Activated T-helper 17 cell treated with anti-CD3 and anti-CD28 coated beads, Interleukin-2, amount 50 U/mL, for 72 hours (primary cell): ENCODE measurements at regions not wholly inside any gene's neighbourhood (a gene's known extent, or its start where the extent isn't known, plus 50 kb on each side); places are given as distances from the start of the nearest gene placed in this dataset.
"Not testable (repeated sequence)": the region's sequence is repeated elsewhere in the genome, so short reads cannot be mapped to it uniquely, and the experiment has no call there.

Source experiments
- ATAC-seq: fragments of 150-1000 bp; cut with Tn5 transposase; replicated peaks from 2 replicates; pipeline ENCODE4 v1.10.0; 2021; ENCODE audit warnings: mild to moderate bottlenecking, moderate library complexity
- H3K27ac Mint-ChIP-seq: one replicate; pipeline ENCODE4 v1.8.0; 2022; ENCODE audit warnings: mixed read lengths
- H3K27me3 Mint-ChIP-seq: one replicate; pipeline ENCODE4 v1.8.0; 2022; ENCODE audit warnings: mixed read lengths
- H3K36me3 Mint-ChIP-seq: one replicate; pipeline ENCODE4 v1.8.0; 2022; ENCODE audit warnings: low read depth, mild to moderate bottlenecking, mixed read lengths
- H3K4me1 Mint-ChIP-seq: one replicate; pipeline ENCODE4 v1.8.0; 2022; ENCODE audit warnings: mixed read lengths
- H3K4me3 Mint-ChIP-seq: one replicate; pipeline ENCODE4 v1.8.0; 2022; ENCODE audit warnings: mild to moderate bottlenecking, mixed read lengths
- H3K9me3 Mint-ChIP-seq: one replicate; pipeline ENCODE4 v1.8.0; 2022; ENCODE audit warnings: mixed read lengths

- H3K27me3 Mint-ChIP-seq: no peaks in the 10 kb centered on the region
- H3K36me3 Mint-ChIP-seq: no peaks in the 10 kb centered on the region
- no peak overlapping the region for H3K4me3 Mint-ChIP-seq
- H3K9me3 Mint-ChIP-seq: no peaks in the 10 kb centered on the region
- no peaks in the 10 kb centered on the region for H3K4me1 Mint-ChIP-seq
- H3K27ac Mint-ChIP-seq: no peak overlapping the region
- no peak for ATAC-seq
Observed at GRCh38 chr6:113004470-113005270, 657.5 kb downstream of the RFPL4B start.

GRCh38 chr6:113006494-113006893 is 659.4 kb downstream of the RFPL4B start:
- no peak overlapping the region for H3K4me3 Mint-ChIP-seq
- no peaks in the 10 kb centered on the region for H3K36me3 Mint-ChIP-seq
- H3K27me3 Mint-ChIP-seq: no peaks in the 10 kb centered on the region
- no peak overlapping the region for H3K27ac Mint-ChIP-seq
- H3K9me3 Mint-ChIP-seq: no peaks in the 10 kb centered on the region
- no peak for ATAC-seq
- H3K4me1 Mint-ChIP-seq: no peaks in the 10 kb centered on the region

DNA sequence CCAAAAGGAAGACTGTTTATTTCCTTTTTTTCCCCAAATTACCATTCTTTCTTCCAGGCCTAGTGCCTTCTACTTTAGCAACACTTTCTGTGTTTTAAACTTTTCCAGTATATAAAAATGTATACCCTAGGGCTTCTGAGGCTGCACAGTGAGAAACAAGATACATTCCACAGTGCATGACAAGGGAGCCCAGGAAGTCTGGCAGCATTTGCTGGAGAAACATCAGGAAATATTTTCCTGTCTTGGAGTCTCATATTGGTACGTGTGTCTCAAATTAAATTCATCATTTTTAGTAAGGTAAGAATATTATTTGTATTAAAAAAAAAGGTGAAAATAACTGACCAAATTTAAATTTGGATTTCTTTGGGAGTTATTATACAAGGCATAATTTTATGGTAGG is 662.6 kb downstream of the RFPL4B start:
- Mint-ChIP-seq H3K4me3 (no peak overlapping the region), H3K27ac (no peak overlapping the region), H3K27me3 (no peaks in the 10 kb centered on the region), H3K4me1 (no peaks in the 10 kb centered on the region), H3K36me3 (no peaks in the 10 kb centered on the region), H3K9me3 (no peaks in the 10 kb centered on the region)
- no peak for ATAC-seq

DNA sequence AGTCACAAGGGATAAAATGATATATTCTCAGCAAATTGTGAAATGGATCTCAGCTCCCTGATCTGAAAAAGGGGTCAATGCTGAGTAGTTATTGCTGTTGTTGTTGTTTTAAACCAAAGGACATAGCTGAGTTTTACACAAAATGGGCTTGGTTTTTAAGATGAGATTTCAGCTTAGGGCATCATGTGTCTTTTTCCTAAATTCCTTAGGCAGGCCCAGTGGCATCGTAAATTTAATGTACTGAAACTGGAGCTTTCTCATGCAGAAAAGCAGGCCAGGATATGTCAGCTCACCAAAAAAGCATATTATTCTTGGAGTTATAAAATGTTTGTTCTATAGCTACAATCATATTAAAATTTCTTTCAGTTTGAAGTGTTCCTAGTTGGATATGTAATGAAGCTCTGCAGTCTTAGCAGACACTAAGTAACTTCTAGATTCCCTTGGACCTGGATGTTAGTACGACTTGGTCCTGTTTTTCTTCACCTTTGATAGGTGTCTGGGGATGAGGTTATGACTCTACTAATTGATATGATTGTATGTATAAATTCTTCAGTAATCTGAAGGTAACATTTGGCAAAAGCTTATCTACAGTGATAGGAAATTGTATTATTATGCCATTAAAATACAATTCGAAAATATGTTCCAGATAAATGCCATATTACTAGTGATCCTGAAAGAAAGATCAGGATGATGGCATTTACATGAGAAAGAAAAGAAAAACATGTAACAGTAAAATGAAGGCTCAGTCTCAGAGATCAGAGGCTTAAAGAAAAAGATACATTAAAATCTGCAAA is 663.3 kb downstream of the RFPL4B start:
- no peaks in the 10 kb centered on the region for H3K27me3 Mint-ChIP-seq
- ATAC-seq: no peak
- no peaks in the 10 kb centered on the region for H3K4me1 Mint-ChIP-seq
- no peaks in the 10 kb centered on the region for H3K36me3 Mint-ChIP-seq
- no peaks in the 10 kb centered on the region for H3K9me3 Mint-ChIP-seq
- no peak overlapping the region for H3K27ac Mint-ChIP-seq
- H3K4me3 Mint-ChIP-seq: no peak overlapping the region

DNA sequence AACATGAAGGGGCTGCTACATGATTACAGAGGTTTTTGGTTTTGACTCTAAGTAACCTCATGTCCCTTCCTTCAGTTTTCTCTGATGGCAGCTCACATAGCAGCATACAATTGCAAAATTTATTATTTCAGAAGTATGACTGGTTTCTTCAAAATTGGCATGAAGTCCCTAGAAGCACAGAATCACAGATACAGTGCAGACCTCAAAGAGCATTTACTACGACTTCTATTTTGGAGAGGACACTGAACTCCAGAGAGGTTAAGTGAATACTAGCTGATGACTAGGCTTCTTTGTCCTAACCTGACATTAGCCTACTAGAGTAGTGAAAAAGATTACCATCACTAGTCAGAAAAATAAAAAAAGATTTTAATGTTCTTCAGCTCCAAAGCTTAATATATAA is 664.3 kb downstream of the RFPL4B start:
- Mint-ChIP-seq H3K9me3 (no peaks in the 10 kb centered on the region), H3K36me3 (no peaks in the 10 kb centered on the region), H3K27me3 (no peaks in the 10 kb centered on the region), H3K4me1 (no peaks in the 10 kb centered on the region), H3K27ac (no peak overlapping the region), H3K4me3 (no peak overlapping the region)
- ATAC-seq: no peak

- no peak for ATAC-seq
- no peaks in the 10 kb centered on the region for H3K4me1 Mint-ChIP-seq
- no peak overlapping the region for H3K27ac Mint-ChIP-seq
- no peaks in the 10 kb centered on the region for H3K36me3 Mint-ChIP-seq
- H3K27me3 Mint-ChIP-seq: no peaks in the 10 kb centered on the region
- H3K4me3 Mint-ChIP-seq: no peak overlapping the region
- H3K9me3 Mint-ChIP-seq: no peaks in the 10 kb centered on the region
Observed at GRCh38 chr6:113011801-113012200, 664.7 kb downstream of the RFPL4B start.

GRCh38 chr6:113015249-113015648 is 668.1 kb downstream of the RFPL4B start:
- ATAC-seq: no peak

DNA sequence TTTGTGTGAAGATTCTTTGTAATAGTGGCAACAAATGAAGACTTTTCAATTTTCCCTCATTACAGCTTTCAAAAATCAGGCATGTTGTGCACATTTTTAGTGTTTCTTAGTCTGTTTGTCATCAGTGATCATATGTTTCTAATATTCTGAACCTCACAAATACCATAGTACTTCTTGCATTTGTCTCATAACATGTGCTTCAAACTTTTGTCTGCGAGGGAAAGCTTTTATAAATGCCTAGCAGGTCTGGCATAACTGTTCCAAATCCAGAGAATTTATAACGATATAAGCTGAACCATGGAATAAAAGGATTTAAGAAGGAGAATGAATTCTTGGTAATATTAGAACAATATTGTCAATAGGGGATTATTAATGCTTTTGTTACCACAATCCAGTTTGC is 670.2 kb downstream of the RFPL4B start:
- H3K36me3 Mint-ChIP-seq: no peaks in the 10 kb centered on the region
- H3K9me3 Mint-ChIP-seq: no peaks in the 10 kb centered on the region
- H3K27ac Mint-ChIP-seq: no peak overlapping the region
- no peak for ATAC-seq
- H3K4me3 Mint-ChIP-seq: no peak overlapping the region
- H3K4me1 Mint-ChIP-seq: no peaks in the 10 kb centered on the region
- H3K27me3 Mint-ChIP-seq: no peaks in the 10 kb centered on the region

More at GRCh38 chr6:113015249-113015648, 668.1 kb downstream of the RFPL4B start:
- H3K4me1 Mint-ChIP-seq: no peaks in the 10 kb centered on the region
- H3K27ac Mint-ChIP-seq: no peak overlapping the region
- no peaks in the 10 kb centered on the region for H3K9me3 Mint-ChIP-seq
- H3K27me3 Mint-ChIP-seq: no peaks in the 10 kb centered on the region
- no peaks in the 10 kb centered on the region for H3K36me3 Mint-ChIP-seq
- H3K4me3 Mint-ChIP-seq: no peak overlapping the region

GRCh38 chr6:113018351-113019151 is 671.4 kb downstream of the RFPL4B start:
- Mint-ChIP-seq H3K27me3 (no peaks in the 10 kb centered on the region), H3K4me3 (no peak overlapping the region), H3K9me3 (no peaks in the 10 kb centered on the region), H3K36me3 (no peaks in the 10 kb centered on the region), H3K27ac (no peak overlapping the region), H3K4me1 (no peaks in the 10 kb centered on the region)
- no peak for ATAC-seq

- Mint-ChIP-seq H3K36me3 (no peaks in the 10 kb centered on the region), H3K4me3 (no peak overlapping the region), H3K27me3 (no peaks in the 10 kb centered on the region), H3K9me3 (no peaks in the 10 kb centered on the region), H3K27ac (no peak overlapping the region), H3K4me1 (no peaks in the 10 kb centered on the region)
- no peak for ATAC-seq
Observed at GRCh38 chr6:113019176-113019575, 672.0 kb downstream of the RFPL4B start.

GRCh38 chr6:113027780-113028179 is 680.6 kb downstream of the RFPL4B start:
- H3K27ac Mint-ChIP-seq: no peak overlapping the region
- H3K4me3 Mint-ChIP-seq: no peak overlapping the region
- peaks cover 10% of the 10 kb centered on the region for H3K9me3 Mint-ChIP-seq
- no peaks in the 10 kb centered on the region for H3K4me1 Mint-ChIP-seq
- no peaks in the 10 kb centered on the region for H3K27me3 Mint-ChIP-seq
- ATAC-seq: no peak
- no peaks in the 10 kb centered on the region for H3K36me3 Mint-ChIP-seq

DNA sequence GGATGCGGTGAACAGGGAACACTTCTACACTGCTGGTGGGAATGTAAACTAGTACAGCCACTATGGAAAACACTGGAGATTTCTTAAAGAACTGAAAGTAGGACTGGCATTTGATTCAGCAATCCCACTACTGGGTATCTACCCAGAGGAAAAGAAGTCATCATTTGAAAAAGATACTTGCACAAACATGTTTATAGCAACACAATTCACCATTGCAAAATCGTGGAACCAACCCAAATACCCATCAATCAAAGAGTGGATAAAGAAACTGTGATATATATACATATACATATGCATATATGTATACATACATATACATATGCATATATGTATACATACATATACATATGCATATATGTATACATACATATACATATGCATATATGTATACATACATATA is 682.0 kb downstream of the RFPL4B start:
- H3K36me3 Mint-ChIP-seq, H3K27me3 Mint-ChIP-seq, H3K27ac Mint-ChIP-seq, H3K4me1 Mint-ChIP-seq, H3K9me3 Mint-ChIP-seq, ATAC-seq, H3K4me3 Mint-ChIP-seq: not testable (repeated sequence)

DNA sequence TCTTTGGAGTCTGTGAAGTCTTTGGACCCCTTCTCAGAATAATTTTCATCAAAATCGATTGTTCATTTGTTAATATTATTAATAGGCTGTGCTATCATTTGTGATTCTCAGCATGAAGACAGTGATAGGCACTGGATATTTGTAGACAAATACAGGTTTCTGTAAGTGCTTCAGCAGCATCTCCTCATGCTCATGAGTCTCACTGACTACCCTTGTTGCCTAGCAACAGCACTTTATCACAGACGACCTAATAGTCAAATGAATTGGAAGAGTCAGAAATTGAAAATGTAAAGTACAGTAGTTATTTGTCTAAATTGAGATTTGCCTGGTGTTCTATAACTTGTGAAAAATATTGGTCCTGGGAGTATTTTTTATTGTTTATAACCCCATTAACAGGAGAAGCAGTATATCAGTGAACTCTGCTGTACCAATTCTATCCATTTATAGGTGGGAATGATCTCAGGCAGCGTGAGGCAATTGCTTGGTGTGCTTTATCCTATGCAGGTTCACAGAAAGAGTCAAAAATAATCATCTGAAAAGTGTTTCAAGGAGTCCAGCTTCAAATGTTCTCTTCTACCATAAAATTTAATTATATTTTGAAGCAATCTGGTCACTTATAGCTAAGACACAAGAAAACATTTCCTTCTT is 684.6 kb downstream of the RFPL4B start:
- peaks cover 7% of the 10 kb centered on the region for H3K9me3 Mint-ChIP-seq
- H3K36me3 Mint-ChIP-seq: no peaks in the 10 kb centered on the region
- no peak overlapping the region for H3K4me3 Mint-ChIP-seq
- H3K27ac Mint-ChIP-seq: no peak overlapping the region
- H3K4me1 Mint-ChIP-seq: no peaks in the 10 kb centered on the region
- H3K27me3 Mint-ChIP-seq: no peaks in the 10 kb centered on the region
- no peak for ATAC-seq

DNA sequence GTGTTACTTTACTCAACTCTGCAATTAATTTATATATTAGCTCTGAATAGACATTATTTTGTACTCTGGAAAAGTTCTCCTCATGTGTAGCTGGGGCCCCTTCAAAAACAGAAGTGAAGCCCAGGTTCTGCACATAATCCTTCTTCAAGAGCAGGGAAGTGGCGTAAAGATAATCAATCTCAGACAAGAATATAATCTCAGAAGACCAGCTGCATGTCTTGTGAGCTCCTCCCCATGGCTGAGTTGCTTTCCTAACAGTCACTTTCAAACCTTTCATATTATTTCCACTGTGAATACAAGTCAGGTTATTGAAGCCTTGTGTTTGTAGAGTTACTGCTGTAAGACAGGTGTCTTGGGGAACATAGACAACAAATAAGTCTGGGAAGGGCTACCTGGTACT is 691.9 kb downstream of the RFPL4B start:
- no peak for ATAC-seq
- H3K27me3 Mint-ChIP-seq: no peaks in the 10 kb centered on the region
- no peak overlapping the region for H3K4me3 Mint-ChIP-seq
- H3K4me1 Mint-ChIP-seq: no peaks in the 10 kb centered on the region
- no peak overlapping the region for H3K27ac Mint-ChIP-seq
- peaks cover 4% of the 10 kb centered on the region for H3K9me3 Mint-ChIP-seq
- H3K36me3 Mint-ChIP-seq: no peaks in the 10 kb centered on the region
